ENCODE measurements at regions not wholly inside any gene's neighbourhood (a gene's known extent, or its start where the extent isn't known, plus 50 kb on each side); places are given as distances from the start of the nearest gene placed in this dataset.

- TF ChIP-seq CTCF (conservative IDR thresholded peaks at IDR 0.05; ENCODE audit: low read depth, low read length) (no peak), EZH2 (IDR thresholded peaks at IDR 0.05; ENCODE audit: low read length, unreplicated experiment) (no peak)
Observed at GRCh38 chr2:150873396-150873772, 385.9 kb upstream of the RND3 start.

Data from PC-3 (cell line).